ENCODE measurements at regions not wholly inside any gene's neighbourhood (a gene's known extent, or its start where the extent isn't known, plus 50 kb on each side); places are given as distances from the start of the nearest gene placed in this dataset.
A peak's percentile ranks its signal among the peaks of the same experiment; 100 is the strongest.
"Not testable (repeated sequence)": the region's sequence is repeated elsewhere in the genome, so short reads cannot be mapped to it uniquely, and the experiment has no call there.

DNA sequence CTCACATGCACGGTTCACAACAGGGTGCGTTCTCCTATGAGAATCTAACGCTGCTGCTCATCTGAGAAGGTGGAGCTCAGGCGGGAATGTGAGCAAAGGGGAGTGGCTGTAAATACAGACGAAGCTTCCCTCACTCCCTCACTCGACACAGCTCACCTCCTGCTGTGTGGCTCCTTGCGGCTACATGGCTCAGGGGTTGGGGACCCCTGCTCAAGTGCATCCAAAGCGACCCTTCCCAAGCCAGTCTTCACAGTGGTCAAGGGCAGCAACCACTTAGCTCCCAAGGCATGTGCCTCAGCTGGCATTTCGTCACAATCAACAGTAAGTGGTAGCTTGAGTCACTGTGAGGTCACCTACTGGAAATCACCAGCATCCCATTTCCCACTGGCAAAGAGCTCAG, 64.6 kb upstream of the SCGB1C2 start:
- not testable (repeated sequence) for H3K9ac ChIP-seq (ENCODE audit: low read length); H3K36me3 ChIP-seq (ENCODE audit: control insufficient read depth, insufficient read depth, low read length); H3K18ac ChIP-seq (ENCODE audit: low read length); H4K5ac ChIP-seq (ENCODE audit: low read length); H3K56ac ChIP-seq (ENCODE audit: low read length); H4K8ac ChIP-seq (ENCODE audit: low read depth, low read length); H3K4me2 ChIP-seq (ENCODE audit: low read length); H3K27me3 ChIP-seq (ENCODE audit: insufficient read depth, low read length, poor library complexity); H2BK5ac ChIP-seq (ENCODE audit: low read length); H3K79me2 ChIP-seq (ENCODE audit: control insufficient read depth, insufficient read depth, low read length); H3K4me3 ChIP-seq (ENCODE audit: low read length); H3K23ac ChIP-seq (ENCODE audit: low read length); H3K79me1 ChIP-seq (ENCODE audit: low read length); H3K27ac ChIP-seq (ENCODE audit: low read depth, low read length); H2BK120ac ChIP-seq (ENCODE audit: low read depth, low read length); H2AK5ac ChIP-seq (ENCODE audit: low read length); H3K4me1 ChIP-seq (ENCODE audit: control insufficient read depth, low read depth, low read length); H2BK15ac ChIP-seq (replicated peaks; ENCODE audit: low read depth); H3K4ac ChIP-seq (ENCODE audit: low read depth, low read length)
- WGBS (ENCODE audit: extremely low coverage, insufficient coverage, low lambda C conversion rate) = no CpG with 5 or more reads among the region's 9 CpGs
- peak; percentile 24 for DNase-seq

All from mesendoderm (in vitro differentiated cells).